GM23338 (cell line): ENCODE measurements at regions not wholly inside any gene's neighbourhood (a gene's known extent, or its start where the extent isn't known, plus 50 kb on each side); places are given as distances from the start of the nearest gene placed in this dataset.

Experiments
- ATAC-seq: fragments of 200-7000 bp; cut with Tn5 transposase; 3 replicates; pipeline ENCODE4 v1.9.1; 2020
- DNase-seq: peaks from one replicate; pipeline ENCODE4 v3.0.0-alpha.2; 2015; ENCODE audit warnings: low spot score
- H2AFZ ChIP-seq: fragments of 200-600 bp; sonication (generic); 2 replicates; pipeline ENCODE4 v1.8.0; 2016; ENCODE audit warnings: antibody characterized with exemption, mild to moderate bottlenecking, moderate library complexity
- H3F3A ChIP-seq: fragments of 200-600 bp; sonication (generic); replicated peaks from 2 replicates; pipeline ENCODE4 v1.8.0; 2017; ENCODE audit warnings: antibody characterized with exemption, mixed run types, low read depth
- H3K27ac ChIP-seq: fragments of 200-600 bp; sonication (generic); 2 replicates; pipeline ENCODE4 v1.6.1; 2016; ENCODE audit warnings: low read depth
- H3K27me3 ChIP-seq: fragments of 200-600 bp; sonication (generic); 2 replicates; pipeline ENCODE4 v1.8.0; 2016; ENCODE audit warnings: mild to moderate bottlenecking, mixed run types, moderate library complexity; ENCODE audit not compliant: insufficient read depth
- H3K36me3 ChIP-seq: fragments of 200-600 bp; sonication (generic); 2 replicates; pipeline ENCODE4 v1.8.0; 2016; ENCODE audit warnings: mild to moderate bottlenecking; ENCODE audit not compliant: insufficient read depth
- H3K4me1 ChIP-seq: fragments of 200-600 bp; sonication (generic); 2 replicates; pipeline ENCODE4 v1.8.0; 2016; ENCODE audit warnings: mild to moderate bottlenecking, moderate library complexity; ENCODE audit not compliant: insufficient read depth
- H3K4me2 ChIP-seq: fragments of 200-600 bp; sonication (generic); 2 replicates; pipeline ENCODE4 v1.7.1; 2017; ENCODE audit warnings: mixed run types
- H3K4me3 ChIP-seq: fragments of 200-600 bp; sonication (generic); 2 replicates; pipeline ENCODE4 v1.6.1; 2016; ENCODE audit warnings: mixed run types
- H3K79me2 ChIP-seq: fragments of 200-600 bp; sonication (generic); replicated peaks from 2 replicates; pipeline ENCODE4 v1.8.0; 2017; ENCODE audit warnings: mild to moderate bottlenecking; ENCODE audit not compliant: insufficient read depth
- H3K9me2 ChIP-seq: fragments of 200-600 bp; sonication (generic); 2 replicates; pipeline ENCODE4 v1.8.0; 2017; ENCODE audit not compliant: insufficient read depth
- H4K20me1 ChIP-seq: fragments of 200-600 bp; sonication (generic); replicated peaks from 2 replicates; pipeline ENCODE4 v1.8.0; 2017; ENCODE audit warnings: mild to moderate bottlenecking; ENCODE audit not compliant: insufficient read depth
- H3K27ac Mint-ChIP-seq: 2 replicates; pipeline ENCODE4 v1.8.0; 2020; ENCODE audit warnings: inconsistent platforms, mild to moderate bottlenecking, moderate library complexity, mixed read lengths
- H3K27me3 Mint-ChIP-seq: 3 replicates; pipeline ENCODE4 v1.8.0; 2022; ENCODE audit warnings: low read depth, mild to moderate bottlenecking, moderate library complexity, mixed read lengths, inconsistent platforms; ENCODE audit not compliant: insufficient read depth, poor library complexity
- H3K36me3 Mint-ChIP-seq: 3 replicates; pipeline ENCODE4 v1.8.0; 2021; ENCODE audit warnings: low read depth, mild to moderate bottlenecking, inconsistent platforms, moderate library complexity, mixed read lengths
- H3K4me1 Mint-ChIP-seq: 3 replicates; pipeline ENCODE4 v1.8.0; 2020; ENCODE audit warnings: mild to moderate bottlenecking, inconsistent platforms, mixed read lengths
- H3K4me3 Mint-ChIP-seq: 3 replicates; pipeline ENCODE4 v1.8.0; 2021; ENCODE audit warnings: moderate library complexity, mild to moderate bottlenecking, inconsistent platforms, mixed read lengths
- H3K9me3 Mint-ChIP-seq: 3 replicates; pipeline ENCODE4 v1.8.0; 2020; ENCODE audit warnings: moderate library complexity, mild to moderate bottlenecking, inconsistent platforms, mixed read lengths
- CREB1 ChIP-seq: fragments of 250-450 bp; sonication (Bioruptor Pico); IDR thresholded peaks from 2 replicates; pipeline ENCODE4 v1.5.0; 2020; ENCODE audit warnings: low read depth, mild to moderate bottlenecking, moderate library complexity
- EZH2 ChIP-seq: fragments of 200-600 bp; sonication (generic); IDR thresholded peaks from one replicate; pipeline ENCODE4 v1.8.0; 2017; ENCODE audit warnings: antibody characterized with exemption, mild to moderate bottlenecking, low read depth; ENCODE audit not compliant: unreplicated experiment
- EZH2phosphoT487 ChIP-seq: fragments of 200-600 bp; sonication (generic); IDR thresholded peaks from one replicate; pipeline ENCODE4 v1.8.1; 2018; ENCODE audit warnings: antibody characterized with exemption; ENCODE audit not compliant: unreplicated experiment
- JUNB ChIP-seq: IDR thresholded peaks from one replicate; pipeline ENCODE4 v1.6.1; 2016; ENCODE audit warnings: antibody characterized with exemption; ENCODE audit not compliant: unreplicated experiment
- NANOG ChIP-seq: IDR thresholded peaks from 2 replicates; pipeline ENCODE4 v1.6.1; 2016; ENCODE audit warnings: antibody characterized with exemption, borderline replicate concordance
- POLR2AphosphoS5 ChIP-seq: IDR thresholded peaks from 2 replicates; pipeline ENCODE4 v1.6.1; 2016; ENCODE audit warnings: antibody characterized with exemption, low read depth
- STAT1 ChIP-seq: IDR thresholded peaks from one replicate; pipeline ENCODE4 v1.6.1; 2016; ENCODE audit warnings: antibody characterized with exemption; ENCODE audit not compliant: unreplicated experiment
- ZNF114 ChIP-seq: fragments of 250-450 bp; sonication (Bioruptor Pico); IDR thresholded peaks from 2 replicates; pipeline ENCODE4 v1.5.0; 2020; ENCODE audit warnings: mild to moderate bottlenecking, moderate library complexity
- ZNF331 ChIP-seq: fragments of 250-450 bp; sonication (Bioruptor Pico); IDR thresholded peaks from 2 replicates; pipeline ENCODE4 v1.5.0; 2020; ENCODE audit warnings: low read depth, mild to moderate bottlenecking, moderate library complexity
- TF ChIP-seq, protein P1 (sequence below): fragments of 250-450 bp; sonication (Bioruptor Pico); IDR thresholded peaks from 2 replicates; pipeline ENCODE4 v1.5.0; 2020; ENCODE audit warnings: mild to moderate bottlenecking, moderate library complexity
- TF ChIP-seq, protein P2 (sequence below): IDR thresholded peaks from 2 replicates; pipeline ENCODE4 v1.6.1; 2016; ENCODE audit warnings: antibody characterized with exemption
- TF ChIP-seq, protein P3 (sequence below): IDR thresholded peaks from one replicate; pipeline ENCODE4 v1.6.1; 2018; ENCODE audit warnings: antibody characterized with exemption; ENCODE audit not compliant: unreplicated experiment

DNA sequence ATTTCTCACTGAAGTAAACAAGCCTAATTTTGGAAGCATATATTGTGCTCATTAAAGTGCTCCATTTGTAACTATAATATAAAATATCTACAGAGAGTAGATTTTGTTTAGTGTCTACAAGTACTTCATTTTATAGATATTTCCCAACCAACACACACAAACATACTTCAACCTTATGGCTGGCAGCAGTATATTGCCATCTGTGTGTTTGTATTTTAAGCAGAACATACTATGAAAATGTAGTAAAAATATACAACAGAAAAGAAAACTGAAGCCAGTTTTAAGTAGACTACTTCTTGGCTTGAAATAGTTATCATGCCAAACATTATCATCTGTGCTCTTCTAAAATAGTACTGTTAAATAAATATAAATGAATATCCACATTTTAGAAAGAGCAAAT lies 821.9 kb downstream of the DACH1 start (continued):
- TF ChIP-seq, protein P1, sequence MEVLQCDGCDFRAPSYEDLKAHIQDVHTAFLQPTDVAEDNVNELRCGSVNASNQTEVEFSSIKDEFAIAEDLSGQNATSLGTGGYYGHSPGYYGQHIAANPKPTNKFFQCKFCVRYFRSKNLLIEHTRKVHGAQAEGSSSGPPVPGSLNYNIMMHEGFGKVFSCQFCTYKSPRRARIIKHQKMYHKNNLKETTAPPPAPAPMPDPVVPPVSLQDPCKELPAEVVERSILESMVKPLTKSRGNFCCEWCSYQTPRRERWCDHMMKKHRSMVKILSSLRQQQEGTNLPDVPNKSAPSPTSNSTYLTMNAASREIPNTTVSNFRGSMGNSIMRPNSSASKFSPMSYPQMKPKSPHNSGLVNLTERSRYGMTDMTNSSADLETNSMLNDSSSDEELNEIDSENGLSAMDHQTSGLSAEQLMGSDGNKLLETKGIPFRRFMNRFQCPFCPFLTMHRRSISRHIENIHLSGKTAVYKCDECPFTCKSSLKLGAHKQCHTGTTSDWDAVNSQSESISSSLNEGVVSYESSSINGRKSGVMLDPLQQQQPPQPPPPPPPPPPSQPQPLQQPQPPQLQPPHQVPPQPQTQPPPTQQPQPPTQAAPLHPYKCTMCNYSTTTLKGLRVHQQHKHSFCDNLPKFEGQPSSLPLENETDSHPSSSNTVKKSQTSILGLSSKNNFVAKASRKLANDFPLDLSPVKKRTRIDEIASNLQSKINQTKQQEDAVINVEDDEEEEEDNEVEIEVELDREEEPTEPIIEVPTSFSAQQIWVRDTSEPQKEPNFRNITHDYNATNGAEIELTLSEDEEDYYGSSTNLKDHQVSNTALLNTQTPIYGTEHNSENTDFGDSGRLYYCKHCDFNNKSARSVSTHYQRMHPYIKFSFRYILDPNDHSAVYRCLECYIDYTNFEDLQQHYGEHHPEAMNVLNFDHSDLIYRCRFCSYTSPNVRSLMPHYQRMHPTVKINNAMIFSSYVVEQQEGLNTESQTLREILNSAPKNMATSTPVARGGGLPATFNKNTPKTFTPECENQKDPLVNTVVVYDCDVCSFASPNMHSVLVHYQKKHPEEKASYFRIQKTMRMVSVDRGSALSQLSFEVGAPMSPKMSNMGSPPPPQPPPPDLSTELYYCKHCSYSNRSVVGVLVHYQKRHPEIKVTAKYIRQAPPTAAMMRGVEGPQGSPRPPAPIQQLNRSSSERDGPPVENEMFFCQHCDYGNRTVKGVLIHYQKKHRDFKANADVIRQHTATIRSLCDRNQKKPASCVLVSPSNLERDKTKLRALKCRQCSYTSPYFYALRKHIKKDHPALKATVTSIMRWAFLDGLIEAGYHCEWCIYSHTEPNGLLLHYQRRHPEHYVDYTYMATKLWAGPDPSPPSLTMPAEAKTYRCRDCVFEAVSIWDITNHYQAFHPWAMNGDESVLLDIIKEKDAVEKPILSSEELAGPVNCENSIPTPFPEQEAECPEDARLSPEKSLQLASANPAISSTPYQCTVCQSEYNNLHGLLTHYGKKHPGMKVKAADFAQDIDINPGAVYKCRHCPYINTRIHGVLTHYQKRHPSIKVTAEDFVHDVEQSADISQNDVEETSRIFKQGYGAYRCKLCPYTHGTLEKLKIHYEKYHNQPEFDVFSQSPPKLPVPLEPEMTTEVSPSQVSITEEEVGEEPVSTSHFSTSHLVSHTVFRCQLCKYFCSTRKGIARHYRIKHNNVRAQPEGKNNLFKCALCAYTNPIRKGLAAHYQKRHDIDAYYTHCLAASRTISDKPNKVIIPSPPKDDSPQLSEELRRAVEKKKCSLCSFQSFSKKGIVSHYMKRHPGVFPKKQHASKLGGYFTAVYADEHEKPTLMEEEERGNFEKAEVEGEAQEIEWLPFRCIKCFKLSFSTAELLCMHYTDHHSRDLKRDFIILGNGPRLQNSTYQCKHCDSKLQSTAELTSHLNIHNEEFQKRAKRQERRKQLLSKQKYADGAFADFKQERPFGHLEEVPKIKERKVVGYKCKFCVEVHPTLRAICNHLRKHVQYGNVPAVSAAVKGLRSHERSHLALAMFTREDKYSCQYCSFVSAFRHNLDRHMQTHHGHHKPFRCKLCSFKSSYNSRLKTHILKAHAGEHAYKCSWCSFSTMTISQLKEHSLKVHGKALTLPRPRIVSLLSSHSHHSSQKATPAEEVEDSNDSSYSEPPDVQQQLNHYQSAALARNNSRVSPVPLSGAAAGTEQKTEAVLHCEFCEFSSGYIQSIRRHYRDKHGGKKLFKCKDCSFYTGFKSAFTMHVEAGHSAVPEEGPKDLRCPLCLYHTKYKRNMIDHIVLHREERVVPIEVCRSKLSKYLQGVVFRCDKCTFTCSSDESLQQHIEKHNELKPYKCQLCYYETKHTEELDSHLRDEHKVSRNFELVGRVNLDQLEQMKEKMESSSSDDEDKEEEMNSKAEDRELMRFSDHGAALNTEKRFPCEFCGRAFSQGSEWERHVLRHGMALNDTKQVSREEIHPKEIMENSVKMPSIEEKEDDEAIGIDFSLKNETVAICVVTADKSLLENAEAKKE = no peak

DNA sequence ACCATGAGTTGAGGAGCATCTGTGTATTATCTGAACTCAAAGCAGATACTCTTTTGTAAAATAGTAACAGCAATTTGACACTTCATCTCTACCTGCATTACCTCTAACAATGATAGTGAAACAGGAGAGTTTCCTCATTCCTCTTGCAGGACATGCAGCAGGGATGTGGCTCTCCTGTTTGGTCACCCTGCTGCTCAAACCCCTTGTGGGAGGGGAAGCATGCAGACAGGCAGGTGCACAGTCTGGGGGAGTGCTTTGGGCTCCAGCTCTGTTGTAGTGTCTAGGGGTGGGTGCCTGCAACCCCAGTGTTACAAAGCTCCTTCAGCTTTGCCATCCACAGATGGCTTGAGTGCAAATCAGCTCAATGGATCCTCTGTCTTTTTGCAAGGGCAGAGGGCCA lies 827.6 kb downstream of the DACH1 start:
- Histone ChIP-seq H3K4me1 (peaks cover 8% of the 10 kb centered on the region; the same call in 1 of the 2 replicates), H3K9me2 (no peaks in the 10 kb centered on the region), H2AFZ (no peak overlapping the region), H3K79me2 (no peaks in the 10 kb centered on the region), H3K27ac (no peak overlapping the region), H3F3A (no peaks in the 10 kb centered on the region), H3K36me3 (no peaks in the 10 kb centered on the region), H4K20me1 (no peaks in the 10 kb centered on the region; the same call in 1 of the 2 replicates), H3K4me2 (no peak overlapping the region), H3K4me3 (no peak overlapping the region), H3K27me3 (peaks cover 9% of the 10 kb centered on the region; the same call in 1 of the 2 replicates)
- Mint-ChIP-seq H3K27ac (no peak overlapping the region), H3K9me3 (no peaks in the 10 kb centered on the region), H3K27me3 (peaks cover 3% of the 10 kb centered on the region), H3K4me1 (peaks cover 15% of the 10 kb centered on the region), H3K4me3 (no peak overlapping the region), H3K36me3 (no peaks in the 10 kb centered on the region)
- no peak for DNase-seq
- ATAC-seq = peak; percentile 62
- TF ChIP-seq, protein P2, sequence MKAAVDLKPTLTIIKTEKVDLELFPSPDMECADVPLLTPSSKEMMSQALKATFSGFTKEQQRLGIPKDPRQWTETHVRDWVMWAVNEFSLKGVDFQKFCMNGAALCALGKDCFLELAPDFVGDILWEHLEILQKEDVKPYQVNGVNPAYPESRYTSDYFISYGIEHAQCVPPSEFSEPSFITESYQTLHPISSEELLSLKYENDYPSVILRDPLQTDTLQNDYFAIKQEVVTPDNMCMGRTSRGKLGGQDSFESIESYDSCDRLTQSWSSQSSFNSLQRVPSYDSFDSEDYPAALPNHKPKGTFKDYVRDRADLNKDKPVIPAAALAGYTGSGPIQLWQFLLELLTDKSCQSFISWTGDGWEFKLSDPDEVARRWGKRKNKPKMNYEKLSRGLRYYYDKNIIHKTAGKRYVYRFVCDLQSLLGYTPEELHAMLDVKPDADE = no peak
- TF ChIP-seq JUNB (no peak), ZNF331 (CRISPR knock-in tag) (no peak), POLR2AphosphoS5 (no peak), EZH2phosphoT487 (no peak), ZNF114 (no peak), EZH2 (no peak), NANOG (no peak), CREB1 (CRISPR knock-in tag) (no peak), STAT1 (no peak)
- TF ChIP-seq, protein P3, sequence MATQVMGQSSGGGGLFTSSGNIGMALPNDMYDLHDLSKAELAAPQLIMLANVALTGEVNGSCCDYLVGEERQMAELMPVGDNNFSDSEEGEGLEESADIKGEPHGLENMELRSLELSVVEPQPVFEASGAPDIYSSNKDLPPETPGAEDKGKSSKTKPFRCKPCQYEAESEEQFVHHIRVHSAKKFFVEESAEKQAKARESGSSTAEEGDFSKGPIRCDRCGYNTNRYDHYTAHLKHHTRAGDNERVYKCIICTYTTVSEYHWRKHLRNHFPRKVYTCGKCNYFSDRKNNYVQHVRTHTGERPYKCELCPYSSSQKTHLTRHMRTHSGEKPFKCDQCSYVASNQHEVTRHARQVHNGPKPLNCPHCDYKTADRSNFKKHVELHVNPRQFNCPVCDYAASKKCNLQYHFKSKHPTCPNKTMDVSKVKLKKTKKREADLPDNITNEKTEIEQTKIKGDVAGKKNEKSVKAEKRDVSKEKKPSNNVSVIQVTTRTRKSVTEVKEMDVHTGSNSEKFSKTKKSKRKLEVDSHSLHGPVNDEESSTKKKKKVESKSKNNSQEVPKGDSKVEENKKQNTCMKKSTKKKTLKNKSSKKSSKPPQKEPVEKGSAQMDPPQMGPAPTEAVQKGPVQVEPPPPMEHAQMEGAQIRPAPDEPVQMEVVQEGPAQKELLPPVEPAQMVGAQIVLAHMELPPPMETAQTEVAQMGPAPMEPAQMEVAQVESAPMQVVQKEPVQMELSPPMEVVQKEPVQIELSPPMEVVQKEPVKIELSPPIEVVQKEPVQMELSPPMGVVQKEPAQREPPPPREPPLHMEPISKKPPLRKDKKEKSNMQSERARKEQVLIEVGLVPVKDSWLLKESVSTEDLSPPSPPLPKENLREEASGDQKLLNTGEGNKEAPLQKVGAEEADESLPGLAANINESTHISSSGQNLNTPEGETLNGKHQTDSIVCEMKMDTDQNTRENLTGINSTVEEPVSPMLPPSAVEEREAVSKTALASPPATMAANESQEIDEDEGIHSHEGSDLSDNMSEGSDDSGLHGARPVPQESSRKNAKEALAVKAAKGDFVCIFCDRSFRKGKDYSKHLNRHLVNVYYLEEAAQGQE = no peak
